ENCODE measurements at regions not wholly inside any gene's neighbourhood (a gene's known extent, or its start where the extent isn't known, plus 50 kb on each side); places are given as distances from the start of the nearest gene placed in this dataset.

DNA sequence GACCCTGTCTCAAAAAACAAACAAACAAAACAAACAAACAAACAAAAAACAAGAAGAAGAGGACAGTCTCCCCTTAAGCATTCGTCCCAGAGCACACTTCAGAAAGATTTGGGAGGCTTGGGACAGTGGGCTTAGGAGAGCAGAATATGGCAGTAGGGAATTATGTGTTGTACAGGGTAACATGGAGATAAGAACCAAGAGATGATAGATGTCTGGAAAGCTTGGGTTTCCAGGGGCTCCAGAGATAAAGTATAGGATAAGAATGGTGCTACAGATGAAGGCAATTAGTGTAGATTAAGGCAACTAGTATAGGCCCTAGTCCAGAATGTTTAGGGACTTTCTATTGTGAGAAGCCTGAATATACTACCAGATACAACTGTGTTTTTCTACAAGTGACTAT, 934.9 kb upstream of the AUTS2 start:
- WGBS (ENCODE audit: insufficient coverage): 69% methylated on average over 1 of the region's 1 CpG
- H3K36me3 ChIP-seq (ENCODE audit: control insufficient read depth, insufficient read depth, low read length): no peaks in the 10 kb centered on the region
- Mint-ChIP-seq H3K4me3 (no peak overlapping the region), H3K4me1 (no peaks in the 10 kb centered on the region), H3K9me3 (peaks cover 7 to 15% of the 10 kb centered on the region in 2 donors), H3K27me3 (ENCODE audit: low read depth in 2 of 2) (no peaks in the 10 kb centered on the region), H3K27ac (no peak overlapping the region), H3K36me3 (no peaks in the 10 kb centered on the region)
- ATAC-seq (no peak), DNase-seq (no peak)
- H3K27me3 ChIP-seq (ENCODE audit: control insufficient read depth, insufficient read depth, low read length): no peaks in the 10 kb centered on the region
- H3K4me1 ChIP-seq (ENCODE audit: control insufficient read depth, insufficient read depth, low read length): no peaks in the 10 kb centered on the region
- TF ChIP-seq CTCF (IDR thresholded peaks at IDR 0.05): no peak
- intact Hi-C loops (cut with micrococcal nuclease): no loop called here
- no peak overlapping the region for H3K27ac ChIP-seq (ENCODE audit: low read length)
- H3K9me3 ChIP-seq (ENCODE audit: control insufficient read depth, insufficient read depth, low read length): no peaks in the 10 kb centered on the region
- no peak overlapping the region for H3K4me3 ChIP-seq (ENCODE audit: low read length)

GRCh38 chr7:68671046-68671445, 927.2 kb upstream of the AUTS2 start:
- Mint-ChIP-seq H3K4me3 (no peak overlapping the region), H3K4me1 (no peaks in the 10 kb centered on the region), H3K36me3 (no peaks in the 10 kb centered on the region), H3K9me3 (peaks cover 19 to 32% of the 10 kb centered on the region in 2 donors), H3K27ac (no peak overlapping the region), H3K27me3 (ENCODE audit: low read depth in 2 of 2) (no peaks in the 10 kb centered on the region)
- DNase-seq (no peak), ATAC-seq (no peak)
- TF ChIP-seq CTCF (IDR thresholded peaks at IDR 0.05): no peak
- intact Hi-C loops (cut with micrococcal nuclease): no loop called here
- H3K9me3 ChIP-seq (ENCODE audit: control insufficient read depth, insufficient read depth, low read length): peaks cover 13% of the 10 kb centered on the region
- H3K27ac ChIP-seq (ENCODE audit: low read length): no peak overlapping the region
- H3K27me3 ChIP-seq (ENCODE audit: control insufficient read depth, insufficient read depth, low read length): no peaks in the 10 kb centered on the region
- H3K4me3 ChIP-seq (ENCODE audit: low read length): no peak overlapping the region
- WGBS (ENCODE audit: insufficient coverage): 100% methylated on average over 2 of the region's 2 CpGs
- H3K36me3 ChIP-seq (ENCODE audit: control insufficient read depth, insufficient read depth, low read length): no peaks in the 10 kb centered on the region
- no peaks in the 10 kb centered on the region for H3K4me1 ChIP-seq (ENCODE audit: control insufficient read depth, insufficient read depth, low read length)

- no peak for ATAC-seq
- peaks cover 19 to 28% of the 10 kb centered on the region in 2 donors for H3K9me3 Mint-ChIP-seq
- H3K36me3 Mint-ChIP-seq: no peaks in the 10 kb centered on the region
Measured at GRCh38 chr7:68671671-68672070, 926.6 kb upstream of the AUTS2 start.

More at GRCh38 chr7:68671671-68672070, 926.6 kb upstream of the AUTS2 start:
- Histone ChIP-seq H3K27me3 (ENCODE audit: control insufficient read depth, insufficient read depth, low read length) (no peaks in the 10 kb centered on the region), H3K4me3 (ENCODE audit: low read length) (no peak overlapping the region), H3K9me3 (ENCODE audit: control insufficient read depth, insufficient read depth, low read length) (peaks cover 13% of the 10 kb centered on the region), H3K4me1 (ENCODE audit: control insufficient read depth, insufficient read depth, low read length) (no peaks in the 10 kb centered on the region), H3K36me3 (ENCODE audit: control insufficient read depth, insufficient read depth, low read length) (no peaks in the 10 kb centered on the region), H3K27ac (ENCODE audit: low read length) (no peak overlapping the region)
- no peak overlapping the region for H3K27ac Mint-ChIP-seq
- intact Hi-C loops (cut with micrococcal nuclease): no loop called here
- TF ChIP-seq CTCF (IDR thresholded peaks at IDR 0.05): no peak
- DNase-seq: no peak
- H3K4me3 Mint-ChIP-seq: no peak overlapping the region
- H3K27me3 Mint-ChIP-seq (ENCODE audit: low read depth in 2 of 2): no peaks in the 10 kb centered on the region
- H3K4me1 Mint-ChIP-seq: no peaks in the 10 kb centered on the region
- 93% methylated on average over 1 of the region's 2 CpGs for WGBS (ENCODE audit: insufficient coverage)

Measured in natural killer cell (primary cell).